Nephron (organoid): ENCODE measurements at regions not wholly inside any gene's neighbourhood (a gene's known extent, or its start where the extent isn't known, plus 50 kb on each side); places are given as distances from the start of the nearest gene placed in this dataset.
A peak's percentile ranks its signal among the peaks of the same experiment; 100 is the strongest.

Experiments
- H3K27ac Mint-ChIP-seq, 3 experiments: 2 replicates each; pipeline ENCODE4 v1.8.0; 2020; ENCODE audit warnings: mixed read lengths in 3 of 3, mild to moderate bottlenecking in 2 of 3, moderate library complexity in 1 of 3
- H3K27me3 Mint-ChIP-seq: 2 replicates; pipeline ENCODE4 v1.8.0; 2021; ENCODE audit warnings: low read depth, mild to moderate bottlenecking, moderate library complexity, mixed read lengths
- H3K36me3 Mint-ChIP-seq: 2 replicates; pipeline ENCODE4 v1.8.0; 2020; ENCODE audit warnings: low read depth, mixed read lengths
- H3K4me1 Mint-ChIP-seq: 2 replicates; pipeline ENCODE4 v1.8.0; 2020; ENCODE audit warnings: mixed read lengths
- H3K4me3 Mint-ChIP-seq, 3 experiments: 2 replicates each; pipeline ENCODE4 v1.8.0; 2020; ENCODE audit warnings: mild to moderate bottlenecking in 3 of 3, mixed read lengths in 3 of 3, moderate library complexity in 2 of 3
- H3K9me3 Mint-ChIP-seq: 2 replicates; pipeline ENCODE4 v1.8.0; 2020; ENCODE audit warnings: mixed read lengths
- CTCF ChIP-seq, 3 experiments: fragments of 200-600 bp; sonication (generic); IDR thresholded peaks; one replicate each; pipeline ENCODE4 v1.5.0; 2021; ENCODE audit warnings: antibody characterized with exemption in 3 of 3; ENCODE audit not compliant: unreplicated experiment in 3 of 3

DNA sequence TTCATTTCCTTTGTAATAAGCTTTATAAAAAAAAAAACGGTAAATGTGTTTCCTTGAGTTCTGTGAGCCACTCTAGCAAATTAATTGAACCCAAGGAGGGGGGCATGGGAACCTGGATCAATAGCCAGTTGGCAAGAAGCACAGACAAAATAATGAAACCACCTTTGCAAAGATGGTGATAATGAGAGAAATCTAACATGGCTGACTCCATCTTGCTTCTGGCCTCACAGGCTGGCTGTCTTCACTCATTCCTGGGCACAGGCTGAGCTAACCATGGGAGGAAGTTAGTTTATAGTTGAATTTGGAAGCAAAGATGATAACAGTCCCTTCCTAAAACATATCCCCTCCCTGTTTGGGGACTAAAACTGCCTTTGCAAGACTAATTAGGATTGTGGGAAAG is 95.1 kb downstream of the B3GNT2 start:
- Mint-ChIP-seq H3K9me3 (peaks cover 3% of the 10 kb centered on the region), H3K4me1 (peaks cover 37% of the 10 kb centered on the region), H3K27ac (peak overlapping the region in 1 of 3 experiments; percentile 84), H3K27me3 (no peaks in the 10 kb centered on the region), H3K4me3 (no peak overlapping the region), H3K36me3 (no peaks in the 10 kb centered on the region)
- no peak for TF ChIP-seq CTCF (IDR thresholded peaks at IDR 0.05; ENCODE audit: unreplicated experiment in 3 of 3)

DNA sequence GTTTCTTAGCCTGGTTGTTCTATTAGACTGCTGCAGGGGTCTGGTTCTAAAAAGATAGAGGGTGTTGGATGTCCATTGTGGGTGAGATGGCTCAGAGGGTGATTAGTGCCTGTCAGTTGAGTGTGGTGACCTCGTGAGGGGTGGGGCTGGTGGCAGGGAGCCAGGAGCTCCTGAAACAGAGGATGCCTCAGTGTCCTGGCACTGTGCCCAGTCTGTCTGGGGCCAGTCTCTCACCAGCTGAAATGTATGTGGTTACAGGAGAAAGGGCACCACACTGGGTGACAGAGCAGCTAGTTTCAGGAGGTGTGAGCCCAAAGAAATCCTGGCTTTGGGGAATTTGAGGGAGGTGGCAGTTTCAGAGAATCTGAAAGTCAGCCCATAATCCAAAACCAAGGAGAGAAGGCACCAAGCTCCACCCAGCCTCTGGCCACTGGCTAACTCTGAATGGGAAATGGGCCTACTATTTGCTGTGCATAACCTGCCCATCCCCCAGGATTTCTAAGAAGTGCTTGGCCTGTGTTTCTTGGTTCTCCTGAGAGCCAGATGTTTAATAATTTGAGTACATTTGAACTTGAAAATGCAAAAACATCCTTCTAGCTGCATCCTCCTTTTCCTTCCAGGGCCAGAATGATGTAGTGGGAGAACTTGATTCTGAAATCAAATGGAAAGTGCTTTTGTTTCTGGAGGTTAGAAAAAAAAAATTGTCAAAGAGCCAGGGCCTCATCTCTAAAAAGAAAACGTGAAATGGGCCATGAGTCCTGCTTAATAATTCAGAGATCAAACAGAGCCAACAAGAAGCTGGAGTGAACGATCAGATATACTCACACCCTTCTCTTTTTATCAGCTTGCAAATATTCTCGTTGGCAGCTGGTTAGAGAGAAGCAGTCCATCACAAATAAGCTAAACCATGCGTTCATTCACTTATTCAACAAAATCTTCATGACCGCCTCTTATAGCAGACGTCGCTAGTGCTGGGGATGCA is 92.3 kb downstream of the B3GNT2 start:
- peak overlapping the region; percentile 29 to 82 (median 63) for H3K27ac Mint-ChIP-seq
- no peak overlapping the region for H3K4me3 Mint-ChIP-seq
- H3K4me1 Mint-ChIP-seq: peaks cover 30% of the 10 kb centered on the region
- no peak for TF ChIP-seq CTCF (IDR thresholded peaks at IDR 0.05; ENCODE audit: unreplicated experiment in 3 of 3)
- H3K27me3 Mint-ChIP-seq: no peaks in the 10 kb centered on the region
- H3K9me3 Mint-ChIP-seq: peaks cover 13% of the 10 kb centered on the region
- H3K36me3 Mint-ChIP-seq: no peaks in the 10 kb centered on the region

DNA sequence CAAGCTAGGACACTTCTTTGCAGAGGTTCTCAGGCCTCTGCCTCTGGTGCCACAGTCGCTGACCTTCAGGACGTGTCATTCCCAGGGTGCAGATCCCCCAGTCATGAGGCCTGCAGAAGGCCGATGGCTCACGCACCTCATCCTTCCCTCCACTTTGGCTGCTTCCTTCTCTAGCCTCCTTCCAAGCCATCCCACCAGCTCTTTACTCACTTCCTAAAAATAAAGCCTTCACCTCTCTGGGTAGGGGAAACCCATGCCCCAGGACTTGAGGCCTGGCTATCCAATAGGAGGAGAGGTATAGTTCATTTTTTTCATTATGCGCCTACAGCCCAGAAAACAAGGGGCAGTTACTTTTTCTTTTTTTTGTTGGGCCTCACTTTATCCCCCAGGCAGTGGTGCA is 91.4 kb downstream of the B3GNT2 start:
- peaks cover 22% of the 10 kb centered on the region for H3K4me1 Mint-ChIP-seq
- peaks cover 13% of the 10 kb centered on the region for H3K9me3 Mint-ChIP-seq
- no peaks in the 10 kb centered on the region for H3K27me3 Mint-ChIP-seq
- TF ChIP-seq CTCF (IDR thresholded peaks at IDR 0.05; ENCODE audit: unreplicated experiment in 3 of 3): no peak
- H3K36me3 Mint-ChIP-seq: no peaks in the 10 kb centered on the region
- H3K27ac Mint-ChIP-seq: peak overlapping the region in 1 of 3 experiments; percentile 63
- H3K4me3 Mint-ChIP-seq: no peak overlapping the region

GRCh38 chr2:62286089-62286785 is 90.3 kb downstream of the B3GNT2 start:
- Mint-ChIP-seq H3K4me1 (peaks cover 16% of the 10 kb centered on the region), H3K4me3 (no peak overlapping the region), H3K27ac (no peak overlapping the region), H3K36me3 (no peaks in the 10 kb centered on the region), H3K27me3 (no peaks in the 10 kb centered on the region), H3K9me3 (peaks cover 13% of the 10 kb centered on the region)
- no peak for TF ChIP-seq CTCF (IDR thresholded peaks at IDR 0.05; ENCODE audit: unreplicated experiment in 3 of 3)

GRCh38 chr2:62284980-62285379 is 89.1 kb downstream of the B3GNT2 start:
- Mint-ChIP-seq H3K36me3 (no peaks in the 10 kb centered on the region), H3K27ac (no peak overlapping the region)
- TF ChIP-seq CTCF (IDR thresholded peaks at IDR 0.05; ENCODE audit: unreplicated experiment in 3 of 3): no peak

More at GRCh38 chr2:62284980-62285379, 89.1 kb downstream of the B3GNT2 start:
- Mint-ChIP-seq H3K4me1 (peaks cover 16% of the 10 kb centered on the region), H3K27me3 (no peaks in the 10 kb centered on the region), H3K4me3 (no peak overlapping the region), H3K9me3 (peaks cover 20% of the 10 kb centered on the region)
